H1 (cell line): ENCODE measurements at regions not wholly inside any gene's neighbourhood (a gene's known extent, or its start where the extent isn't known, plus 50 kb on each side); places are given as distances from the start of the nearest gene placed in this dataset.

Source experiments
- CTCF ChIA-PET: fragments of 300-600 bp; sonication (Branson Sonifier 250); formaldehyde crosslinking; loops from one replicate; lab custom pipeline; 2021; ENCODE audit not compliant: partially characterized antibody; lab: Charles Lee
- POLR2A ChIA-PET: fragments of 300-600 bp; sonication (Branson Sonifier 250); formaldehyde crosslinking; loops from one replicate; lab custom pipeline; 2021; ENCODE audit warnings: inconsistent platforms; ENCODE audit not compliant: partially characterized antibody; lab: Charles Lee
- DNase-seq, 2 experiments: peaks; one replicate each; pipeline versions ENCODE4 v3.0.0 to v3.0.0-alpha.2; 2010 to 2022; ENCODE audit warnings: low spot score in 2 of 2, low read depth in 1 of 2, mixed read lengths in 1 of 2
- FAIRE-seq: peaks from 2 replicates; lab custom pipeline; 2011; peaks lifted over from hg19 to GRCh38; lab: Jason Lieb, UNC
- H2AFZ ChIP-seq: 2 replicates; pipeline ENCODE4 v1.8.1; 2012; ENCODE audit warnings: low read length, inconsistent platforms
- H2AK5ac ChIP-seq: 2 replicates; pipeline ENCODE4 v1.6.1; 2013; ENCODE audit warnings: low read depth, low read length
- H2BK120ac ChIP-seq: replicated peaks from 2 replicates; pipeline ENCODE3; 2013; ENCODE audit warnings: low read depth, low read length, inconsistent platforms
- H2BK12ac ChIP-seq: 2 replicates; pipeline ENCODE4 v1.6.1; 2013; ENCODE audit warnings: low read depth, low read length
- H2BK15ac ChIP-seq: 2 replicates; pipeline ENCODE4 v1.6.1; 2013; ENCODE audit warnings: low read length
- H2BK20ac ChIP-seq: 2 replicates; pipeline ENCODE4 v1.6.1; 2013; ENCODE audit warnings: low read length
- H2BK5ac ChIP-seq: 2 replicates; pipeline ENCODE4 v1.6.1; 2013; ENCODE audit warnings: low read depth, low read length
- H3K14ac ChIP-seq: 2 replicates; pipeline ENCODE4 v1.6.1; 2013; ENCODE audit warnings: inconsistent platforms; ENCODE audit not compliant: insufficient read length
- H3K18ac ChIP-seq: 2 replicates; pipeline ENCODE4 v1.6.1; 2013; ENCODE audit warnings: low read length; ENCODE audit errors: extremely low read depth
- H3K23ac ChIP-seq: 2 replicates; pipeline ENCODE4 v1.6.1; 2013; ENCODE audit warnings: inconsistent platforms; ENCODE audit not compliant: insufficient read length
- H3K23me2 ChIP-seq: 2 replicates; pipeline ENCODE4 v1.6.1; 2013; ENCODE audit warnings: low read depth, low read length
- H3K27ac ChIP-seq: 2 replicates; pipeline ENCODE4 v1.6.1; 2011; ENCODE audit warnings: low read depth, low read length, inconsistent platforms
- H3K27me3 ChIP-seq, 4 experiments: replicated peaks in 1 of 4; 1 replicate in 1 of 4; 2 replicates in 3 of 4; pipeline versions ENCODE4 v1.6.1 to v1.8.1; 2011 to 2013; ENCODE audit warnings: low read length in 3 of 4, mild to moderate bottlenecking in 3 of 4, inconsistent platforms in 2 of 4, mixed read lengths in 2 of 4, moderate library complexity in 1 of 4; ENCODE audit not compliant: control insufficient read depth in 3 of 4, insufficient read depth in 3 of 4; ENCODE audit errors: extremely low read depth in 1 of 4
- H3K36me3 ChIP-seq, 4 experiments: 2 replicates each; pipeline versions ENCODE4 v1.6.1 to v1.8.1; 2011 to 2013; ENCODE audit warnings: mild to moderate bottlenecking in 4 of 4, low read length in 3 of 4, moderate library complexity in 2 of 4, control low read depth in 1 of 4, inconsistent platforms in 1 of 4; ENCODE audit not compliant: insufficient read depth in 4 of 4, control insufficient read depth in 2 of 4
- H3K4ac ChIP-seq: replicated peaks from 2 replicates; pipeline ENCODE3; 2013; ENCODE audit warnings: low read length, low read depth, mixed read lengths, inconsistent platforms; ENCODE audit not compliant: insufficient read length
- H3K4me1 ChIP-seq, 4 experiments: replicated peaks in 1 of 4; 1 replicate in 1 of 4; 2 replicates in 3 of 4; pipeline versions ENCODE4 v1.6.1 to v1.8.1; 2011 to 2013; ENCODE audit warnings: low read length in 3 of 4, inconsistent platforms in 2 of 4, mixed read lengths in 1 of 4; ENCODE audit not compliant: insufficient read depth in 4 of 4, control insufficient read depth in 3 of 4
- H3K4me2 ChIP-seq, 2 experiments: 2 replicates each; pipeline versions ENCODE4 v1.6.1 to v1.8.1; 2011 to 2013; ENCODE audit warnings: low read depth in 2 of 2, low read length in 2 of 2, control low read depth in 1 of 2, inconsistent platforms in 1 of 2, mild to moderate bottlenecking in 1 of 2; ENCODE audit not compliant: insufficient read depth in 1 of 2
- H3K4me3 ChIP-seq, 4 experiments: fragments of 200-600, 300-600 bp in 1 of 4; sonication (generic), shearing (Covaris generic), sonication (Bioruptor Twin) in 1 of 4; 2 replicates each; pipeline versions ENCODE4 v1.5.1 to v1.8.1; 2011 to 2016; ENCODE audit warnings: low read length in 4 of 4, low read depth in 3 of 4, control low read depth in 2 of 4, inconsistent platforms in 2 of 4, mild to moderate bottlenecking in 2 of 4, mixed read lengths in 1 of 4, moderate library complexity in 1 of 4; ENCODE audit not compliant: insufficient read depth in 2 of 4; ENCODE audit errors: extremely low read depth in 1 of 4
- H3K56ac ChIP-seq: replicated peaks from 2 replicates; pipeline ENCODE3; 2013; ENCODE audit warnings: low read depth, mild to moderate bottlenecking, mixed read lengths, low read length, inconsistent platforms; ENCODE audit not compliant: insufficient read length
- H3K79me1 ChIP-seq: 2 replicates; pipeline ENCODE4 v1.6.1; 2013; ENCODE audit warnings: low read depth, low read length, control low read depth
- H3K79me2 ChIP-seq, 2 experiments: 2 replicates each; pipeline versions ENCODE4 v1.6.1 to v1.8.1; 2012 to 2013; ENCODE audit warnings: low read length in 2 of 2, mild to moderate bottlenecking in 2 of 2, inconsistent platforms in 1 of 2; ENCODE audit not compliant: insufficient read depth in 2 of 2, control insufficient read depth in 1 of 2
- H3K9ac ChIP-seq, 4 experiments: replicated peaks in 1 of 4; 1 replicate in 1 of 4; 2 replicates in 3 of 4; pipeline versions ENCODE4 v1.6.1 to v1.8.1; 2011 to 2013; ENCODE audit warnings: low read depth in 3 of 4, low read length in 3 of 4, control low read depth in 2 of 4, mild to moderate bottlenecking in 2 of 4, moderate library complexity in 2 of 4, inconsistent platforms in 1 of 4; ENCODE audit errors: extremely low read depth in 1 of 4
- H3K9me3 ChIP-seq, 2 experiments: 2 replicates each; pipeline versions ENCODE4 v1.6.1 to v1.8.1; 2012 to 2013; ENCODE audit warnings: mild to moderate bottlenecking in 2 of 2, moderate library complexity in 2 of 2, control low read depth in 1 of 2, inconsistent platforms in 1 of 2, low read depth in 1 of 2, low read length in 1 of 2, mixed read lengths in 1 of 2; ENCODE audit not compliant: insufficient read depth in 2 of 2
- H4K20me1 ChIP-seq, 2 experiments: replicated peaks in 1 of 2; 2 replicates each; pipeline versions ENCODE3 to v1.8.1; 2011 to 2013; ENCODE audit warnings: inconsistent platforms in 2 of 2, low read length in 2 of 2, mild to moderate bottlenecking in 1 of 2; ENCODE audit not compliant: insufficient read depth in 2 of 2, control insufficient read depth in 1 of 2
- H4K5ac ChIP-seq: 2 replicates; pipeline ENCODE4 v1.6.1; 2013; ENCODE audit warnings: low read length, low read depth, mixed read lengths, inconsistent platforms; ENCODE audit not compliant: insufficient read length
- H4K8ac ChIP-seq: 2 replicates; pipeline ENCODE4 v1.8.0; 2013; ENCODE audit warnings: mild to moderate bottlenecking, moderate library complexity, low read length, inconsistent platforms; ENCODE audit not compliant: insufficient read depth; ENCODE audit errors: extremely low read depth
- H4K91ac ChIP-seq: replicated peaks from 2 replicates; pipeline ENCODE3; 2013; ENCODE audit warnings: low read length, mixed read lengths, inconsistent platforms; ENCODE audit not compliant: insufficient read length
- FOSL1 ChIP-seq: IDR thresholded peaks from 2 replicates; pipeline ENCODE4 v1.6.1; 2011; ENCODE audit warnings: mild to moderate bottlenecking, low read depth, low read length, moderate library complexity; ENCODE audit not compliant: insufficient read depth
- GTF2F1 ChIP-seq: IDR thresholded peaks from 2 replicates; pipeline ENCODE4 v1.6.1; 2012; ENCODE audit warnings: low read depth, low read length, improper control_type of control experiment, borderline replicate concordance
- JUND ChIP-seq: IDR thresholded peaks from 2 replicates; pipeline ENCODE4 v1.6.1; 2011; ENCODE audit warnings: mild to moderate bottlenecking, improper control_type of control experiment, low read length
- POU5F1 ChIP-seq: IDR thresholded peaks from 2 replicates; pipeline ENCODE4 v1.6.1; 2011; ENCODE audit warnings: low read depth, mild to moderate bottlenecking, low read length, moderate library complexity
- RAD21 ChIP-seq, 2 experiments: IDR thresholded peaks in 1 of 2; conservative IDR thresholded peaks in 1 of 2; 2 replicates each; pipeline ENCODE4 v1.6.1; 2011; ENCODE audit warnings: low read depth in 2 of 2, low read length in 2 of 2, improper control_type of control experiment in 1 of 2, inconsistent platforms in 1 of 2, mild to moderate bottlenecking in 1 of 2, moderate library complexity in 1 of 2
- SIN3A ChIP-seq, 2 experiments: IDR thresholded peaks in 1 of 2; conservative IDR thresholded peaks in 1 of 2; 2 replicates each; pipeline ENCODE4 v1.6.1; 2011 to 2012; ENCODE audit warnings: low read length in 2 of 2, improper control_type of control experiment in 1 of 2, low read depth in 1 of 2, mild to moderate bottlenecking in 1 of 2
- SIRT6 ChIP-seq: IDR thresholded peaks from one replicate; pipeline ENCODE4 v1.7.1; 2012; ENCODE audit warnings: low read length, inconsistent platforms
- SP1 ChIP-seq: IDR thresholded peaks from 2 replicates; pipeline ENCODE4 v1.6.1; 2011; ENCODE audit warnings: low read depth, low read length
- SRF ChIP-seq: IDR thresholded peaks from 2 replicates; pipeline ENCODE4 v1.6.1; 2011; ENCODE audit warnings: mild to moderate bottlenecking, low read depth, low read length, moderate library complexity
- TAF1 ChIP-seq: IDR thresholded peaks from 2 replicates; pipeline ENCODE4 v1.6.1; 2011; ENCODE audit warnings: mild to moderate bottlenecking, low read depth, low read length
- TBP ChIP-seq: IDR thresholded peaks from 2 replicates; pipeline ENCODE4 v1.6.1; 2011; ENCODE audit warnings: low read depth, low read length, improper control_type of control experiment
- TEAD4 ChIP-seq: IDR thresholded peaks from 2 replicates; pipeline ENCODE4 v1.6.1; 2012; ENCODE audit warnings: low read depth, low read length, inconsistent platforms, mixed read lengths
- YY1 ChIP-seq: IDR thresholded peaks from 2 replicates; pipeline ENCODE4 v1.6.1; 2011; ENCODE audit warnings: low read depth, mild to moderate bottlenecking, low read length
- TF ChIP-seq, protein P1 (sequence below): IDR thresholded peaks from 2 replicates; pipeline ENCODE4 v1.6.1; 2012; ENCODE audit warnings: inconsistent platforms

DNA sequence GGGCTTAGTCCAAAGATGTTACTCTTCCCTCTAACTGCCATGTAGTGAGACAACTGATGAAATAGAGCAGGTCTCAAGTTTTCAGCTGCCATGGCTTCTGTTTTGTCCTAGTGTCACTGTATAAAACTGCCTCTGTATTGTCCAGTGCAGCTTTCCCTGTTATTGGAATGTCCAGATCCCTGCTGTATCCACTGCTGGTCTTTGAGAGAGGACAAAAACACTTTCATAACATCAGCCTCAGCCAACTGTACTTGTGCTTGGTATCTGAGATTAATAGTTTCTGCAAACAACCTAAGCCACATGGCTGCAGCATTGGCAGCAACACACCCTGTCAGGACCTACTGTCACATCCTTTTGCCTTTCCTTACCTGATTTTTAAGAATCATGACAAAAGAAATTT lies 480.2 kb downstream of the LPIN1 start:
- Histone ChIP-seq H4K91ac (no peak overlapping the region), H3K79me2 (no peaks in the 10 kb centered on the region), H3K4me3 (no peak overlapping the region), H3K9ac (no peak overlapping the region), H2AFZ (no peak overlapping the region), H2AK5ac (no peak overlapping the region), H3K27ac (no peak overlapping the region), H3K4me2 (no peak overlapping the region), H2BK15ac (no peak overlapping the region), H2BK20ac (no peak overlapping the region), H3K36me3 (no peaks in the 10 kb centered on the region), H3K18ac (no peak overlapping the region), H3K14ac (no peak overlapping the region), H3K23me2 (no peaks in the 10 kb centered on the region), H3K23ac (no peak overlapping the region), H3K56ac (no peak overlapping the region), H4K5ac (no peak overlapping the region), H2BK120ac (no peak overlapping the region), H2BK5ac (no peak overlapping the region), H2BK12ac (no peak overlapping the region), H3K9me3 (peaks cover 17 to 22% of the 10 kb centered on the region in 2 experiments), H4K20me1 (no peaks in the 10 kb centered on the region), H3K27me3 (no peaks in the 10 kb centered on the region), H3K79me1 (no peaks in the 10 kb centered on the region), H4K8ac (no peak overlapping the region), H3K4me1 (no peaks in the 10 kb centered on the region), H3K4ac (no peak overlapping the region)
- FAIRE-seq (no peak), DNase-seq (no peak)
- ChIA-PET POLR2A (no interaction called here), CTCF (no interaction called here)
- TF ChIP-seq SP1 (no peak), SRF (no peak), TBP (no peak), TAF1 (no peak), POU5F1 (no peak), TEAD4 (no peak), FOSL1 (no peak), SIRT6 (no peak), JUND (no peak), GTF2F1 (no peak), SIN3A (conservative IDR thresholded peaks at IDR 0.05 in 1 of 2, IDR thresholded peaks at IDR 0.05 in 1 of 2; ENCODE audit: low read depth in 1 of 2, low read length in 2 of 2) (no peak), YY1 (no peak), RAD21 (IDR thresholded peaks at IDR 0.05 in 1 of 2, conservative IDR thresholded peaks at IDR 0.05 in 1 of 2; ENCODE audit: low read depth in 2 of 2, low read length in 2 of 2) (no peak)
- TF ChIP-seq, protein P1, sequence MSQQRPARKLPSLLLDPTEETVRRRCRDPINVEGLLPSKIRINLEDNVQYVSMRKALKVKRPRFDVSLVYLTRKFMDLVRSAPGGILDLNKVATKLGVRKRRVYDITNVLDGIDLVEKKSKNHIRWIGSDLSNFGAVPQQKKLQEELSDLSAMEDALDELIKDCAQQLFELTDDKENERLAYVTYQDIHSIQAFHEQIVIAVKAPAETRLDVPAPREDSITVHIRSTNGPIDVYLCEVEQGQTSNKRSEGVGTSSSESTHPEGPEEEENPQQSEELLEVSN = no peak
